CD14-positive monocyte (primary cell): ENCODE measurements at regions not wholly inside any gene's neighbourhood (a gene's known extent, or its start where the extent isn't known, plus 50 kb on each side); places are given as distances from the start of the nearest gene placed in this dataset.

ENCODE experiments used
- DNase-seq, 3 donors: peaks; one replicate each; pipeline ENCODE4 v3.0.0-alpha.2; 2011 to 2022
- H2AFZ ChIP-seq: 2 replicates; pipeline ENCODE4 v1.6.0; 2012; ENCODE audit warnings: mild to moderate bottlenecking, low read depth, low read length, inconsistent platforms; ENCODE audit not compliant: insufficient read depth, poor library complexity, severe bottlenecking
- H3K27ac ChIP-seq, 2 donors: 1 replicate in 1 of 2; 2 replicates in 1 of 2; pipeline ENCODE4 v1.5.1; 2012 to 2013; ENCODE audit warnings: low read length in 2 of 2, control low read depth in 1 of 2, inconsistent platforms in 1 of 2, low read depth in 1 of 2, mild to moderate bottlenecking in 1 of 2
- H3K27me3 ChIP-seq, 2 donors: one replicate each; pipeline versions ENCODE4 v1.6.0 to v1.6.1; 2011 to 2013; ENCODE audit warnings: low read length in 2 of 2; ENCODE audit not compliant: control insufficient read depth in 2 of 2, insufficient read depth in 2 of 2
- H3K36me3 ChIP-seq, 2 donors: replicated peaks in 1 of 2; 1 replicate in 1 of 2; 2 replicates in 1 of 2; pipeline versions ENCODE4 v1.5.1 to v1.6.1; 2012 to 2013; ENCODE audit warnings: low read length in 2 of 2, control low read depth in 1 of 2, inconsistent platforms in 1 of 2, mild to moderate bottlenecking in 1 of 2; ENCODE audit not compliant: insufficient read depth in 2 of 2, control insufficient read depth in 1 of 2
- H3K4me1 ChIP-seq, 2 donors: 1 replicate in 1 of 2; 2 replicates in 1 of 2; pipeline versions ENCODE4 v1.5.1 to v1.6.1; 2012 to 2013; ENCODE audit warnings: low read length in 2 of 2, control low read depth in 1 of 2, inconsistent platforms in 1 of 2, mild to moderate bottlenecking in 1 of 2, moderate library complexity in 1 of 2; ENCODE audit not compliant: insufficient read depth in 2 of 2, control insufficient read depth in 1 of 2
- H3K4me2 ChIP-seq: replicated peaks from 2 replicates; pipeline ENCODE3; 2012; ENCODE audit warnings: low read length, moderate library complexity, mild to moderate bottlenecking; ENCODE audit not compliant: poor library complexity, severe bottlenecking; ENCODE audit errors: extremely low read depth
- H3K4me3 ChIP-seq, 3 experiments: fragments of 200-600 bp in 1 of 3; sonication (generic) in 1 of 3; replicated peaks in 1 of 3; 1 replicate in 2 of 3; 2 replicates in 1 of 3; pipeline ENCODE4 v1.5.1; 2011 to 2013; ENCODE audit warnings: low read length in 3 of 3, mild to moderate bottlenecking in 3 of 3, control low read depth in 2 of 3, low read depth in 2 of 3, inconsistent platforms in 1 of 3, moderate library complexity in 1 of 3
- H3K79me2 ChIP-seq: 2 replicates; pipeline ENCODE4 v1.6.0; 2012; ENCODE audit warnings: mild to moderate bottlenecking, control low read depth, inconsistent platforms, low read length, moderate library complexity; ENCODE audit not compliant: insufficient read depth
- H3K9ac ChIP-seq: 2 replicates; pipeline ENCODE4 v1.6.0; 2017; ENCODE audit warnings: low read length, mild to moderate bottlenecking; ENCODE audit not compliant: insufficient read depth, poor library complexity, severe bottlenecking
- H3K9me3 ChIP-seq, 2 donors: replicated peaks in 1 of 2; 1 replicate in 1 of 2; 2 replicates in 1 of 2; pipeline versions ENCODE4 v1.5.1 to v1.6.1; 2012 to 2013; ENCODE audit warnings: low read length in 2 of 2, control low read depth in 1 of 2; ENCODE audit not compliant: control insufficient read depth in 1 of 2, insufficient read depth in 1 of 2
- H4K20me1 ChIP-seq: 2 replicates; pipeline ENCODE4 v1.6.0; 2012; ENCODE audit warnings: mild to moderate bottlenecking, low read length, control low read depth, moderate library complexity; ENCODE audit not compliant: insufficient read depth
- H3K27ac Mint-ChIP-seq, 7 donors: one replicate each; pipeline ENCODE4 v1.8.0; 2020; ENCODE audit warnings: mild to moderate bottlenecking in 7 of 7, mixed read lengths in 7 of 7, moderate library complexity in 6 of 7, inconsistent platforms in 2 of 7
- H3K27me3 Mint-ChIP-seq, 3 donors: one replicate each; pipeline ENCODE4 v1.8.0; 2021 to 2022; ENCODE audit warnings: low read depth in 3 of 3, mild to moderate bottlenecking in 3 of 3, mixed read lengths in 3 of 3, moderate library complexity in 3 of 3, inconsistent platforms in 1 of 3
- H3K36me3 Mint-ChIP-seq, 2 donors: one replicate each; pipeline ENCODE4 v1.8.0; 2020; ENCODE audit warnings: mixed read lengths in 2 of 2, inconsistent platforms in 1 of 2, mild to moderate bottlenecking in 1 of 2
- H3K4me1 Mint-ChIP-seq: one replicate; pipeline ENCODE4 v1.8.0; 2020; ENCODE audit warnings: mild to moderate bottlenecking, mixed read lengths
- H3K4me3 Mint-ChIP-seq, 2 donors: one replicate each; pipeline ENCODE4 v1.8.0; 2020; ENCODE audit warnings: mild to moderate bottlenecking in 2 of 2, mixed read lengths in 2 of 2, moderate library complexity in 1 of 2
- H3K9me3 Mint-ChIP-seq, 7 donors: one replicate each; pipeline ENCODE4 v1.8.0; 2020 to 2022; ENCODE audit warnings: mixed read lengths in 7 of 7, mild to moderate bottlenecking in 6 of 7, moderate library complexity in 6 of 7, inconsistent platforms in 2 of 7
- WGBS: methylation state at CpG from one replicate; pipeline ENCODE4 v1.1.5; 2013; ENCODE audit warnings: missing lambda C conversion rate; ENCODE audit not compliant: insufficient coverage; 5-methylcytosine and 5-hydroxymethylcytosine counted together
- intact Hi-C, 2 donors: fragments of 100-400 bp; cut with micrococcal nuclease; formaldehyde crosslinking; loops; one replicate each; pipeline versions ENCODE4 v1.15.0 to v1.15.1; 2023
- TF ChIP-seq, protein P1 (sequence below): fragments of 200-600 bp; IDR thresholded peaks from one replicate; pipeline ENCODE4 v1.8.0; 2022; ENCODE audit warnings: antibody characterized with exemption, mild to moderate bottlenecking

DNA sequence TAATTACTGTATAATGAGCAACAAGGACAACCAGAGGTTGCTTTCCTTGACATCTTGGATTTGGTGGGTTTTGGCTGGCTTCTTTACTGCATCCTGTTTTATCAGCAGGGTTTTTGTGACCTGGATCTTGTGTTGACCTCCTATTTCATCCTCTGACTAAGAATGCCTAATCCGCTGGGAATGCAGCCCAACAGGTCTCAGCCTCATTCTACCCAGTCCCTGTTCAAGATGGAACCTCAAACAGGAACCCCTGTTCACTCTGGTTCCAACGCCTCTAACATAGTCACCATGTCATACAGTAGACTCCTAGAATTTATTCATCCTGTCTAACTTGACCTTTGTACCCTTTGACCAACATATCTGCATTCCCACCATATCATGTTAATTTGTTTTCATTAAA lies 183.8 kb upstream of the SOX9 start:
- Mint-ChIP-seq H3K9me3 (peaks cover 0 to 15% (median 3%) of the 10 kb centered on the region in 7 donors), H3K27me3 (peaks cover 0 to 2% (median 0%) of the 10 kb centered on the region in 3 donors), H3K4me3 (no peak overlapping the region), H3K27ac (no peak overlapping the region), H3K36me3 (no peaks in the 10 kb centered on the region), H3K4me1 (no peaks in the 10 kb centered on the region)
- intact Hi-C loops = no loop called here
- no peak for DNase-seq
- Histone ChIP-seq H3K9ac (no peak overlapping the region), H3K27ac (no peak overlapping the region), H3K79me2 (no peaks in the 10 kb centered on the region), H3K36me3 (no peaks in the 10 kb centered on the region), H2AFZ (no peak overlapping the region), H3K4me2 (no peak overlapping the region), H3K4me1 (no peaks in the 10 kb centered on the region), H4K20me1 (no peaks in the 10 kb centered on the region), H3K9me3 (no peaks in the 10 kb centered on the region), H3K27me3 (no peaks in the 10 kb centered on the region), H3K4me3 (no peak overlapping the region)
- TF ChIP-seq, protein P1, sequence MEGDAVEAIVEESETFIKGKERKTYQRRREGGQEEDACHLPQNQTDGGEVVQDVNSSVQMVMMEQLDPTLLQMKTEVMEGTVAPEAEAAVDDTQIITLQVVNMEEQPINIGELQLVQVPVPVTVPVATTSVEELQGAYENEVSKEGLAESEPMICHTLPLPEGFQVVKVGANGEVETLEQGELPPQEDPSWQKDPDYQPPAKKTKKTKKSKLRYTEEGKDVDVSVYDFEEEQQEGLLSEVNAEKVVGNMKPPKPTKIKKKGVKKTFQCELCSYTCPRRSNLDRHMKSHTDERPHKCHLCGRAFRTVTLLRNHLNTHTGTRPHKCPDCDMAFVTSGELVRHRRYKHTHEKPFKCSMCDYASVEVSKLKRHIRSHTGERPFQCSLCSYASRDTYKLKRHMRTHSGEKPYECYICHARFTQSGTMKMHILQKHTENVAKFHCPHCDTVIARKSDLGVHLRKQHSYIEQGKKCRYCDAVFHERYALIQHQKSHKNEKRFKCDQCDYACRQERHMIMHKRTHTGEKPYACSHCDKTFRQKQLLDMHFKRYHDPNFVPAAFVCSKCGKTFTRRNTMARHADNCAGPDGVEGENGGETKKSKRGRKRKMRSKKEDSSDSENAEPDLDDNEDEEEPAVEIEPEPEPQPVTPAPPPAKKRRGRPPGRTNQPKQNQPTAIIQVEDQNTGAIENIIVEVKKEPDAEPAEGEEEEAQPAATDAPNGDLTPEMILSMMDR = no peak
- 90% methylated on average over 2 of the region's 2 CpGs for WGBS

- H4K20me1 ChIP-seq = no peaks in the 10 kb centered on the region
- no peaks in the 10 kb centered on the region for H3K36me3 ChIP-seq
- no peak overlapping the region for H3K27ac ChIP-seq
- H3K27me3 ChIP-seq = no peaks in the 10 kb centered on the region
- TF ChIP-seq, protein P1 = no peak
- Mint-ChIP-seq H3K4me3 (no peak overlapping the region), H3K36me3 (no peaks in the 10 kb centered on the region), H3K9me3 (peaks cover 0 to 10% (median 5%) of the 10 kb centered on the region in 7 donors), H3K27me3 (peaks cover 0 to 2% (median 0%) of the 10 kb centered on the region in 3 donors), H3K4me1 (no peaks in the 10 kb centered on the region), H3K27ac (no peak overlapping the region)
- no peak overlapping the region for H2AFZ ChIP-seq
- peaks cover 0 to 3% of the 10 kb centered on the region in 2 donors for H3K9me3 ChIP-seq
- no peaks in the 10 kb centered on the region for H3K4me1 ChIP-seq
- no peak overlapping the region for H3K4me3 ChIP-seq
- WGBS = no CpG with 5 or more reads among the region's 2 CpGs
- intact Hi-C loops = no loop called here
- no peak overlapping the region for H3K4me2 ChIP-seq
- no peak overlapping the region for H3K9ac ChIP-seq
- no peak for DNase-seq
- H3K79me2 ChIP-seq = no peaks in the 10 kb centered on the region
These were observed 182.9 kb upstream of the SOX9 start for GRCh38 chr17:71937914-71938313.
